ENCODE measurements at regions not wholly inside any gene's neighbourhood (a gene's known extent, or its start where the extent isn't known, plus 50 kb on each side); places are given as distances from the start of the nearest gene placed in this dataset.

DNA sequence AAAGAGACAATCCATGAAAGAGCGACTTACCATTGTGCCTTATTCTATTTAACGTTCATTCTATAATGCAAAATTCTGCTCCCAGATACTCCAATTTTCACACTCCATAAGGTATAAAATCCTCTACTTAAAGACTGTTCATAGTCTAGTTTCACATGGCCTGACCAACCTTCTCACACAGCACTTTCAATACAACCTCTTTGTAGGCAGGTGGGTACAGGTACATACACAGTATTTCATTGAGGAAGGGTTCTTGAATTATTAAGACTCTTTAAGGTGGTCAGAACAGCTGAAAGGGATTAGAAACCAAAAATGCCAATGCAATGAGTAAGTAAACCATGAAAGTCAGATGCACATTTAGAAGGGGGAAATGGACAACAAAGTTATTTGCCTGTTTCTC, 352.0 kb downstream of the PARP8 start:
- ChIA-PET POLR2A (no interaction called here), CTCF (no interaction called here)
- Mint-ChIP-seq H3K4me1 (ENCODE audit: low read depth) (no peaks in the 10 kb centered on the region), H3K4me3 (no peak overlapping the region), H3K9me3 (ENCODE audit: insufficient read depth) (no peaks in the 10 kb centered on the region), H3K27me3 (ENCODE audit: low read depth) (no peaks in the 10 kb centered on the region), H3K27ac (no peak overlapping the region), H3K36me3 (ENCODE audit: low read depth) (no peaks in the 10 kb centered on the region)
- DNase-seq (no peak), ATAC-seq (no peak)

DNA sequence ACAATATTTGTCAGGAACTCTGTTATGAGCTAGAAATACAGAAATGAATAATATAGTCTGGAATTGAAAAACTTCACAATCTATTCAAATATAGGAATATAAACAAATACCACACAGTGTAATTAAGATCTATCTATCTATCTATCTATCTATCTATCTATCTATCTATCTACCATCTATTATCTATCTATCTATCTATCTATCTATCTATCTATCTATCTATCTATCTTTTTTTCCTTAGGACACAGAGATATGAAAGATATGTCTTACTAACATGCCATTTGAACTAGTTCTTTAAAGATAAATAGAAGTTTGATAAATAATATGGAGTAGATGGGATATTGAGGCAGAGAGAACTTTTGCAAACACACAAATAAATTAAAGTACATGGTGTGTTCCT, 357.8 kb downstream of the PARP8 start:
- ATAC-seq (no peak), DNase-seq (no peak)
- Mint-ChIP-seq H3K36me3 (ENCODE audit: low read depth) (no peaks in the 10 kb centered on the region), H3K27me3 (ENCODE audit: low read depth) (no peaks in the 10 kb centered on the region), H3K9me3 (ENCODE audit: insufficient read depth) (no peaks in the 10 kb centered on the region), H3K4me3 (no peak overlapping the region), H3K4me1 (ENCODE audit: low read depth) (no peaks in the 10 kb centered on the region), H3K27ac (no peak overlapping the region)
- ChIA-PET POLR2A (no interaction called here), CTCF (no interaction called here)

DNA sequence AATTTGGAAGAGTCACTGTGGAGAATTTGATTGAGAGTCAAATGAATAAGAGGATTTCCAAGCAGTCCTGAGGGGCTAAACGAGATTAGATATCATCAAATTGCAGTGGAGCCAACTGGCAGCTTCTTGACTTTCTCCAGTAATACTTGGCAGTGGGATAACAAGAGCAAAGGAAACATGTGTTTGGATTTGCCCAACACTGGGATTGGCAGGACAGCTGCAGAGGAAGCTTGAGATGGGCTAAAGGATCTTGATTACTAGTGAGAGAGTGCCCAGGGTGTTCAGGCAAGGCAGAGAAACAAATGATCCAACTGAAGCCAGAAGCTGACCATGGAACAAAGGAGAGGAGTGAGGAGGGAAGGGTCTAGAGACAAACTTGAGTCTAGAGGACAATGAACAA, 356.0 kb upstream of the ISL1 start:
- POLR2A ChIA-PET = no interaction called here
- Mint-ChIP-seq H3K4me3 (no peak overlapping the region), H3K9me3 (ENCODE audit: insufficient read depth) (no peaks in the 10 kb centered on the region), H3K36me3 (ENCODE audit: low read depth) (no peaks in the 10 kb centered on the region), H3K4me1 (ENCODE audit: low read depth) (no peaks in the 10 kb centered on the region), H3K27me3 (ENCODE audit: low read depth) (no peaks in the 10 kb centered on the region), H3K27ac (no peak overlapping the region)
- ATAC-seq (no peak), DNase-seq (no peak)
- CTCF ChIA-PET = no interaction called here

DNA sequence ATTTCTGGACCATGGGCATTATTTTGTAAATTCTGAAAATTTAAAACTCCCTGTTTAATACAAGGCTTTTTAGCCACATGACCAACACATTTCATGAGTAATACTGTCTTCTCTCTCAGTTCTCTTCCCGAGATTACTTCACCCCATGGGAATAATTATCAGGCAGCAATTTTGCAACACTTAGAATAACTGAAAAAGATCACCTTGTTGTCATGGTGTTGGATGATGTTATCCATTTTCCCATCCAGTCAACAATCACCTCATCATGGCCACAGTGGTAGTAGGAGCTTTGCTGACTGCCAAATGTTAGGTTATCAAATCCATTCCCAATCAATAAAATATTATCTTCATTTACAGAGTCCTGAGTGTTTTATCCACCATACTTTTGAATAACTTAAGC, 354.9 kb upstream of the ISL1 start:
- H3K36me3 Mint-ChIP-seq (ENCODE audit: low read depth) = no peaks in the 10 kb centered on the region
- H3K9me3 Mint-ChIP-seq (ENCODE audit: insufficient read depth) = no peaks in the 10 kb centered on the region
- no peak overlapping the region for H3K4me3 Mint-ChIP-seq
- no peaks in the 10 kb centered on the region for H3K27me3 Mint-ChIP-seq (ENCODE audit: low read depth)
- ChIA-PET CTCF (no interaction called here), POLR2A (no interaction called here)
- H3K4me1 Mint-ChIP-seq (ENCODE audit: low read depth) = no peaks in the 10 kb centered on the region
- no peak overlapping the region for H3K27ac Mint-ChIP-seq
- DNase-seq (no peak), ATAC-seq (no peak)

DNA sequence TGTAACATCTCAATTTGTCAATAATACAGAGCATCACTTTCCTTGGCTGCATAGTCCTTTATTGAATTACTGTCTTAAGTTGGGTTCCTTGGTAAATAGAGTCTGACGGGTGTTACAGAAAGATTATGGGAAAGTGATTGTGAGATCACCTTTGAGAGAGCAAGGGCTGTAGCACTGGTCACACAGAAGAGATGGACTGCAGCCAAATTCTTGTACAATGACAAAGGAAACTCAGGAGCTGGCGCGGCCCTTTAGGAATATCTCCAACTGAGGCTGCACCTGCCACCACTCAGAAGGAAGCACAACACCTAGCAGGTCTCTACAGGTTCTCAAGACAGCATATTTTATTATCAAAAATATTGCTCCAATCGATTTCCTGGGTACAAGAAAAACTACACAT, 350.0 kb upstream of the ISL1 start:
- H3K27ac Mint-ChIP-seq = no peak overlapping the region
- H3K4me1 Mint-ChIP-seq (ENCODE audit: low read depth) = no peaks in the 10 kb centered on the region
- POLR2A ChIA-PET = no interaction called here
- no peaks in the 10 kb centered on the region for H3K9me3 Mint-ChIP-seq (ENCODE audit: insufficient read depth)
- H3K27me3 Mint-ChIP-seq (ENCODE audit: low read depth) = no peaks in the 10 kb centered on the region
- no peaks in the 10 kb centered on the region for H3K36me3 Mint-ChIP-seq (ENCODE audit: low read depth)
- no peak overlapping the region for H3K4me3 Mint-ChIP-seq
- no peak for ATAC-seq
- CTCF ChIA-PET = no interaction called here
- no peak for DNase-seq

DNA sequence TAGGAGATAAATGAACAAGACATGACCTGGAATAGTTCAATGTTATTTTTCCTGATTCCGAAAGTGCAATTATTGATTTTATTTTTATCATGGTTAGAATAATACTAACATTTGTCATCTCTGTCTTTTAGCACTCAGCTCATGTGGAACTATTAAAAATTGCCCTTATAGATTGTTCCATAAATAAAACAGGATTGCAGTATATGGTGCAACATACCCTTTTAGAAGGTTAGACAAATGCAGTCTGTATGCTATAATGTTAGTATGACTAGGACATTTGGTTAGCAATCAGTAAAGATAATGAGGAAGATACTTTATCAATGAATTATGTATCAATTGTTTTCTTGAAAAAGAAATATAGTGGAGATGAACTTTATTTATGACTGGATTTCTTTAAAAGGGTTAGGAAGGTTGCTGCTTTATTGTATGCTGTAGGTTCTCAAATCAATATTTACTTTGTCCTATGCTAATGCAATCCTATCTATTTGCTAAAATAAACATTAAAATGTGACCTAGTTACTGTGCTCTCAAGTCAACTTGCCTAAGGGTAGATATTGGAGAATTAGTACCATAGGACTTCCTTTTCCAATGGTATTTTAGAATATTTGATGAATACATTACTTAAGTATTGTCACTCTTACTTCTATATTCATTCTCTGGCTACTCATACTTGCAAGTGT, 348.9 kb upstream of the ISL1 start:
- POLR2A ChIA-PET = no interaction called here
- ATAC-seq (no peak), DNase-seq (no peak)
- Mint-ChIP-seq H3K4me3 (no peak overlapping the region), H3K27ac (no peak overlapping the region), H3K9me3 (ENCODE audit: insufficient read depth) (no peaks in the 10 kb centered on the region), H3K4me1 (ENCODE audit: low read depth) (no peaks in the 10 kb centered on the region), H3K27me3 (ENCODE audit: low read depth) (no peaks in the 10 kb centered on the region), H3K36me3 (ENCODE audit: low read depth) (no peaks in the 10 kb centered on the region)
- CTCF ChIA-PET = no interaction called here

DNA sequence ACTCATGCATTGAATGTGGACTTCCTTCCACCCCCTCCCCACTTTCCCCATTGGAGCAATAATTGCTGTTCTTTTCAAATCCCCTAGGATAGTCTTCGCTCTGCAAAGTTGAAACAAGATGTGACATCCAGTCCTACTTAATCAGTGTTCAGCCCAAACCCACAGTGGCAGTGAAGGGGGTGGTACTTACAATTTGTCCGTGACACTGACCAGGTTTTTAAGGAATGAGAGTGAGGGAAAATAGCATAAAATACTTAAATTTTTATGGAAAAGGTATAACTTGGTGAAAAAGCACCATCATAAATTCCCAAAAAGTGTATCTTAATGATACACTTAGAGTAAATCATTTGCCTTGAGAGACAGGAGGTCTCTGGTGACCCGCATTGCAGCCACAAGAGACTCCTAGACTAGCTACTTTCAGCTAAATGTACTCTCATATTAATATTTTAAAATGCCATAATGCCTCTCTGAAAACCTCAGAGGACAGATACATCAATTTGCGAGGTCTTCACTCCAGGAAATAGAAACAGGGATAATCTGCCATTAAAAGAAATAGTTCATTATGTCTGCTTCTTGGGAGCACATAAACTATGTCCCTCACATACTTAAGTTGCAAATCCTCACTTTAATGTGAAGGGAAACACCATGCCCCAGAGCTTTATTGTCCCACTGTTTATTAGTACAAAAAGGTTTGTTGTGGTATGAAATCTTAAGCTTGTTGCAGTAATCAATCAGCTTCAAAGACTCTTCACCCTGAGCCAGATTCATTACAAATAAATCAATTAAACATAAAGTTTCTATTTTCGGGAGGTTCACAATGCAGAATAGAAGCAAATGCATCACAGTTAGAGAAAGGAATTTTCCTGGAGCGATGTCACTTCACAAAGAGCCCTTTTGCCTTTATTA, 343.6 kb upstream of the ISL1 start:
- no peak overlapping the region for H3K27ac Mint-ChIP-seq
- H3K4me1 Mint-ChIP-seq (ENCODE audit: low read depth) = no peaks in the 10 kb centered on the region
- ChIA-PET CTCF (no interaction called here), POLR2A (no interaction called here)
- no peaks in the 10 kb centered on the region for H3K27me3 Mint-ChIP-seq (ENCODE audit: low read depth)
- no peaks in the 10 kb centered on the region for H3K36me3 Mint-ChIP-seq (ENCODE audit: low read depth)
- H3K9me3 Mint-ChIP-seq (ENCODE audit: insufficient read depth) = no peaks in the 10 kb centered on the region
- no peak for ATAC-seq
- H3K4me3 Mint-ChIP-seq = no peak overlapping the region
- DNase-seq = no peak

DNA sequence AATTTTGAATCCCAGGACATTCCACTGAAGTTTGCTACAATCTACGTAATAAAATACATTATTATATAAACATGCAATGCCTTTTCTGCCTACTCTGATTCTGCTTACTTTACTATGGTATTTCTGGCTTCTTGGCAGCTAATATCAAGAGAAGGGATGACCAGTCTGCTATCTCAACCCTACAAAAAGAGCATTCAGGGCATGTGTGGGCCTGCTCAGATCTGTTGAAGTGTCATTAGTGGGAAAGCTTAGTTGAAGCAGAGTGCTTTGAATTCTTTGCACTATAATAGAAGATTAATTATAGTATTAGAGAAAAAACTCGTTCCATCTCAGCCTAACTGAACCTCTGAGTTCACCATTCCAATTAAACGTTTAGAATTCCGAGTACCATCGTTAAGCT, 339.5 kb upstream of the ISL1 start:
- no peaks in the 10 kb centered on the region for H3K36me3 Mint-ChIP-seq (ENCODE audit: low read depth)
- no peaks in the 10 kb centered on the region for H3K9me3 Mint-ChIP-seq (ENCODE audit: insufficient read depth)
- no peak overlapping the region for H3K4me3 Mint-ChIP-seq
- no peak overlapping the region for H3K27ac Mint-ChIP-seq
- ATAC-seq (no peak), DNase-seq (no peak)
- H3K27me3 Mint-ChIP-seq (ENCODE audit: low read depth) = no peaks in the 10 kb centered on the region
- ChIA-PET CTCF (no interaction called here), POLR2A (no interaction called here)
- H3K4me1 Mint-ChIP-seq (ENCODE audit: low read depth) = no peaks in the 10 kb centered on the region

DNA sequence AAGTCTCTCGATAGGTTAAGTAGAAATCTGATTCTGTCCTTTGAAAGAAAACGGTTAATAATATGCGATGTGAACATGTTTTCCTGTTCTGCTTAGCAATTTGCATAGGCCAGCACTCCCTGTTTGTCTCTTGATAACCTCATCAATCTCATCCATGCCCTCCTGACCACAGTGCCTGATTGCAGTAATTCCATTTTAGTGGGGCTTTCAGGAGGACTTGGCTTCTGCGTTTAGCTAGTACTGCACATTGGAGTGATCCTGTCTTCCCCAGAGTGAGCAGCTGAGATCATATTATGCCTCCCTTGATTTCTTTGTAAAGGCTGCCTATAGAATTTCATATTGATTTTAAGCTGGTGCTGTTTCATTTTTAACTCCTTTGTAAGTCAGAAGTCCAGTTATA, 335.9 kb upstream of the ISL1 start:
- Mint-ChIP-seq H3K4me1 (ENCODE audit: low read depth) (no peaks in the 10 kb centered on the region), H3K27me3 (ENCODE audit: low read depth) (no peaks in the 10 kb centered on the region), H3K9me3 (ENCODE audit: insufficient read depth) (no peaks in the 10 kb centered on the region), H3K4me3 (no peak overlapping the region), H3K27ac (no peak overlapping the region), H3K36me3 (ENCODE audit: low read depth) (no peaks in the 10 kb centered on the region)
- DNase-seq (no peak), ATAC-seq (no peak)
- POLR2A ChIA-PET = no interaction called here
- CTCF ChIA-PET = no interaction called here

DNA sequence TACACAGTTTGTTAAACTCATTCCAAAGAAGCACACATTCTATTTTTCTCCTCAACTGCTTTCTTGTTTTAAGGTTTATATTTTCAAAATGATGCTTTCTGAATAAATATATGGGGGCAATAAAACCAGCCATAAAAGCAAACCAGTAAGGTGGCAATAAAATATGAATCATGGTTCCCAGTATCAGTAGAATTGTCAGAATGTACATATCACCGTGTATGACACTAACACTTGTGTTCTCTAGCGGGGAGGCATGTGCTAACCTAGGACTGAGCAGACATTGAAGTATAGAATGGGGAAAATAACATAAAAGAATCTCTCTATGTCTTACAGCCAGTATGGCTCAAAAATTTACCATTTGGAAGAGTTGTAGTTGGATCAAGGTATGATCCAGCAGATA, 329.9 kb upstream of the ISL1 start:
- H3K27ac Mint-ChIP-seq = no peak overlapping the region
- no peak overlapping the region for H3K4me3 Mint-ChIP-seq
- H3K36me3 Mint-ChIP-seq (ENCODE audit: low read depth) = no peaks in the 10 kb centered on the region
- ChIA-PET CTCF (no interaction called here), POLR2A (no interaction called here)
- no peak for ATAC-seq
- H3K9me3 Mint-ChIP-seq (ENCODE audit: insufficient read depth) = no peaks in the 10 kb centered on the region
- H3K4me1 Mint-ChIP-seq (ENCODE audit: low read depth) = no peaks in the 10 kb centered on the region
- H3K27me3 Mint-ChIP-seq (ENCODE audit: low read depth) = no peaks in the 10 kb centered on the region
- DNase-seq = no peak

DNA sequence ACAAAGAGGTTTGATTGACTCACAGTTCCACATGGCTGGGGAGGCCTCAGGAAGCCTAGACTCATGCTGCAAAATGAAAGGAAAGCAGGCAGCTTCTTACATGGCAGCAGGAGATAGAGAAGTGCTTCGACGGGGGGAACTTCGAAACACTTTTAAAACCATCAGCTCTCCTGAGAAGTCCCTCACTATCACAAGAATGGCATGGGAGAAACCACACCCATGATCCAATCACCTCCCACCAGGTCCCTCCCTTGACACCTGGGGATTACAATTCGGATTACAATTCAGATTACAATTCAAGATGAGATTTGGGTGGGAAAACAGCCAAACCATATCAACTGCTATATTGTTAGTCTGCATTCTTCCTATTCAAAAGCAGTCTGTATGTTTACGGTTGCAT, 322.3 kb upstream of the ISL1 start:
- Mint-ChIP-seq H3K27ac (no peak overlapping the region), H3K9me3 (ENCODE audit: insufficient read depth) (peaks cover 9% of the 10 kb centered on the region), H3K4me3 (no peak overlapping the region), H3K36me3 (ENCODE audit: low read depth) (no peaks in the 10 kb centered on the region), H3K4me1 (ENCODE audit: low read depth) (no peaks in the 10 kb centered on the region), H3K27me3 (ENCODE audit: low read depth) (no peaks in the 10 kb centered on the region)
- DNase-seq (no peak), ATAC-seq (no peak)
- CTCF ChIA-PET = no interaction called here
- POLR2A ChIA-PET = no interaction called here

DNA sequence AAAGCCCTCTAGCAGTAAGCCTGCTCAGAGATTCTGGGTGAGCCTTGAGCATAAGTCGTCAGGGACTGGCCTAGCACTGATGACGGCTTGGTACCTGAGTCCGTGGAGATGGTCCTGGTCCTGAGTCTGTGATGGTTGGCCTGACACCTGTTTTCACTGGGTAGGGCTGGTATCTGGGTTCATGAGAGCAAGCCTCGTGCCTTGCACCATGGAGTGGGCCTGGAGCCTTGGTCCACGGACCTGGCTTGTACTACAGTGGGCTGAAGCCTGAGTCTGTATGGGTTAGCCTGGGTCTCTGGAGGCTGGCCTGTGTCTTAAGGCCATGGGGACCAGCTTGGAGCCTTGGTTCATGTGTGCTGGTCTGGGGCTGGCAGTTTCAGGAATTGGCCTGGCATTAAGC, 310.3 kb upstream of the ISL1 start:
- CTCF ChIA-PET = no interaction called here
- no peaks in the 10 kb centered on the region for H3K27me3 Mint-ChIP-seq (ENCODE audit: low read depth)
- POLR2A ChIA-PET = no interaction called here

DNA sequence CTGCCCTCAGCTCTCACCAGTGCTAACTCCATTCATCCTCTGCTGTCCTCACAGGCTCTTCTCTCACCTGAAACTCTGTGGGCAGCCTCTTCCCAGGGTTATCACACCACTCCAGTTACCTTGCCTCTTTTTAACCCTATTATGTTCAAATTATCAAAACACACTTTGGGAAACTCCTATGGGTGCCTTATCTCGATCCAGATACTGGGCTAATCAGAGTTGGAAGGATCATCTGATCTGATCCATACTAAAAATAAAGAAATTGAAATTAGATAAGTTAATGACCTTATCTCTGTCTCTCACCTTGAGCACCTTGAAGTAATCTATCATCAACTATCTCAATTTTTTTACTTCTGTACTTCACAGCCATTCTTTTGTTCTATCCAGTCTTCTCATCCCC, 300.5 kb upstream of the ISL1 start:
- ChIA-PET CTCF (no interaction called here), POLR2A (no interaction called here)
- Mint-ChIP-seq H3K4me1 (ENCODE audit: low read depth) (no peaks in the 10 kb centered on the region), H3K4me3 (no peak overlapping the region), H3K36me3 (ENCODE audit: low read depth) (no peaks in the 10 kb centered on the region), H3K27me3 (ENCODE audit: low read depth) (no peaks in the 10 kb centered on the region), H3K27ac (no peak overlapping the region), H3K9me3 (ENCODE audit: insufficient read depth) (no peaks in the 10 kb centered on the region)
- DNase-seq (no peak), ATAC-seq (no peak)

More for the DNA sequence above, 310.3 kb upstream of the ISL1 start:
- H3K36me3 Mint-ChIP-seq (ENCODE audit: low read depth) = no peaks in the 10 kb centered on the region
- no peak overlapping the region for H3K4me3 Mint-ChIP-seq
- DNase-seq (no peak), ATAC-seq (no peak)
- H3K27ac Mint-ChIP-seq = no peak overlapping the region
- no peaks in the 10 kb centered on the region for H3K4me1 Mint-ChIP-seq (ENCODE audit: low read depth)
- peaks cover 8% of the 10 kb centered on the region for H3K9me3 Mint-ChIP-seq (ENCODE audit: insufficient read depth)

All from activated CD8-positive, alpha-beta T cell treated with anti-CD3 and anti-CD28 coated beads, Interleukin-2, amount 10 ng/mL, durations not matched to agents 7 days and 5 days (primary cell).